NK-92 treated with Interleukin-12 subunit alpha and Interleukin-12 subunit beta, amount 100 ng/mL, for 24 hours (cell line): ENCODE measurements at regions not wholly inside any gene's neighbourhood (a gene's known extent, or its start where the extent isn't known, plus 50 kb on each side); places are given as distances from the start of the nearest gene placed in this dataset.
"Not testable (repeated sequence)": the region's sequence is repeated elsewhere in the genome, so short reads cannot be mapped to it uniquely, and the experiment has no call there.

ENCODE experiments used
- DNase-seq: peaks from one replicate; lab custom pipeline; 2025; lab: John Stamatoyannopoulos, UW

GRCh38 chr2:149709496-149710263 is 122.1 kb upstream of the MMADHC start:
- DNase-seq = no peak

DNA sequence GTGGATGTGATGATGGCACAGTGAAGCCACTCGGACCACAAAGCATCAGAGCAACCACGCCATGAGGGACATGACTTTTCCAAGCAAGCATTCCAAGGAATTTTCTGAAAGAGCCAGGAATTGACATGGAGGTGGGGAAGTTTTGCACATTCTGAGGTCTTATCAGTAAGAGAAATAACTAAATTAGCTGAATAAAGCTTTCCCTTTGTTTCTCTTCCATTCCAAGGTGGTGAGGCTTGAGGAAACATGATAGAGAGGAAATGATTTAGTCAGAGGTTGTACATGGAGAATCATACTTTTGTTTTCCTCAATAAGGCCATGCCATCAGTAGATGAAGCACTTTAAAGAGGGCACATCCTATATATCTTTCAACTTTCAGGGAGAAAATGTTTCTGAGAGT is 115.7 kb upstream of the MMADHC start:
- DNase-seq = no peak

- no peak for DNase-seq
Measured at GRCh38 chr2:149702571-149702970, 115.0 kb upstream of the MMADHC start.

- no peak for DNase-seq
Measured at GRCh38 chr2:149701241-149701640, 113.7 kb upstream of the MMADHC start.

GRCh38 chr2:149692961-149693396 is 105.4 kb upstream of the MMADHC start:
- DNase-seq = no peak

- DNase-seq = no peak
Measured at GRCh38 chr2:149690825-149691224, 103.2 kb upstream of the MMADHC start.

GRCh38 chr2:149687052-149687427 is 99.5 kb upstream of the MMADHC start:
- DNase-seq = no peak

- DNase-seq = no peak
Measured at GRCh38 chr2:149686136-149687051, 98.8 kb upstream of the MMADHC start.

GRCh38 chr2:149685401-149685800 is 97.8 kb upstream of the MMADHC start:
- DNase-seq = not testable (repeated sequence)

- DNase-seq = no peak
Measured at GRCh38 chr2:149679286-149679685, 91.7 kb upstream of the MMADHC start.

DNA sequence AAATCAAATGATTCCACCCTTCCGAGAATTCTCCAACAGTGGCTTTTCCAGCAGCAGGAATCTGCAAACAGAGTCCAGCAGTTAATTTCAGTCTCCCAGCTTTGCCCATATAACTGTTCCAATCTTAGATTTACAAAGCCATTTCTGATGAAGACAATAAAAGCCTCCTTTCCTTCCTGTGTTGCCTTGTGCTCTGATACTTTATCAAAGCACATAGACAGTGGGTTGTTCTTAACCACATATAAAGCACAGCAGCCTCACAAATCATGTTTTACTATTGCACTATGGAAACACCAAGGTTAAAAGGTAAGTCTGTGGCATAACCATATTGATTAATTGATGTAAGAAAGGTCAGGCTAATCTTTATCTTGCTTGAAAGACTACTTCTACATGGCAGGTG is 89.8 kb upstream of the MMADHC start:
- DNase-seq = no peak

DNA sequence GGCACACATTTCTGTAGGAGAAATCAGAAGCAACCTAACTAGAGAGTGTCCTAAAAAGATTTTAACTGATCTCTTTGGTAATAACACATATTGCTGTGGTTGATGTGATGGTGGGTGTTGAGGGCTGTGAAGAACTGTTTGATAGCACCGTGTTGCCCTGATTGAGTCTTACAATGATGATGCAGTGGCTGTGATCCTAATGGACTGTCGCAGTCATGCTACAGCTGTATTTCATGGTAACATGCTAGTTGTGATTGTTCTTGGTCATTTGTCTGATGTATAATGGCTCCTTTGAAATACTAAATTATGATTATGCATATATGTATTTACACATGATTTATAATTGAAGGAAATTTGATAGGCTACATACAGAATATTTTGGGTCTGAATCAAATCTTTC is 82.5 kb upstream of the MMADHC start:
- no peak for DNase-seq

GRCh38 chr2:149666809-149667320 is 79.3 kb upstream of the MMADHC start:
- DNase-seq = no peak

DNA sequence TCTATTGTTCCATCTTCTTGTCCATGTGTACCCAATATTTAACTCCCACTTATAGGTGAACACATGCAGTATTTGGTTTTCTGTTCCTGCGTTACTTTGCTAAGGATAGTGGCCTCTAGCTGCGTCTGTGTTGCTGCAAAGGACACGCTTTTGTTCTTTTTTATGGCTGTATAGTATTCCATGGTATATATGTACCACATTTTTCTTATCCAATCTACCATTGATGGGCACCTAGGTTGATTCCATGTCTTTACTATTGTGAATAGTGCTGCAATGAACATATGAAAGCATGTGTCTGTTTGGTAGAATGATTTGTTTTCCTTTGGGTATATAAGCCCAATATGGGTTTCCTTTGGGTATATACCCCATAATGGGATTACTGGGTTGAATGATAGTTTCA is 77.3 kb upstream of the MMADHC start:
- DNase-seq = no peak

DNA sequence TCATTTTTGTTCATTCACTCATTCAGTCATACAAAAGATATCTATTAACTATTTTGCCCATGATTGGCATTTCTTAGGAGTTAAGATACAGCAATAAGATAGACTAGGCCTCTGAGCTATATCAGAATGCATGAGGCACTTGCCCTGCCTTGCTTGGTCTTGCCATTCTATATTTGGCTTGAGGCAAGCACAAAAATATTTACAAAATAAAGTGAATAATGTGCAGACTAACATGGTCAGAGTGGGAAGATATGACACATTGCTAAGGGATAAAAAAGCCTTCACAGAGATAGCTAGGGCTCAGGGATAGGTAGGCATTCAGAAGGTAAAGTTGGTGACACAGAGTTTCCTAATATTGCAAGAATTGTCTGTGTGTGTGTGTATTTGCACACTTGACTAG is 75.0 kb upstream of the MMADHC start:
- no peak for DNase-seq

- DNase-seq = no peak
Measured at GRCh38 chr2:149661844-149662243, 74.3 kb upstream of the MMADHC start.

DNA sequence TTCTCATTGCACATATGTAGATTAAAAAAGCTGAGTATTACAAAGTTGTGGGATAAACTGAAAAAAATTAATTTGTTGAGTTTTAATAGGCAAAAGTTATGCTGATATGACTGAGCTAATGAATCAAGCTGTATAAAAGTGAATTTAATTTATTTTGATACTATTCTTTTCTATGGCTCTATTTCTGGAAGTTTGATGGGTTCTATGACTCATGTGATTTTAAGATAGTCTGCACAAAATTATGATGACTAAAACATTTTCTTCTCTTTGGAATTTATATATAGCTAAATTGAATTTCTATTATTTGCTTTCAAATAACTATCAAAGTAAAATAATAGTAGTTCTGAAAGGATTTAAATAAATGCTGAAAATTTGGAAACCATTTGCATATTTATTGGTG is 71.0 kb upstream of the MMADHC start:
- no peak for DNase-seq

DNA sequence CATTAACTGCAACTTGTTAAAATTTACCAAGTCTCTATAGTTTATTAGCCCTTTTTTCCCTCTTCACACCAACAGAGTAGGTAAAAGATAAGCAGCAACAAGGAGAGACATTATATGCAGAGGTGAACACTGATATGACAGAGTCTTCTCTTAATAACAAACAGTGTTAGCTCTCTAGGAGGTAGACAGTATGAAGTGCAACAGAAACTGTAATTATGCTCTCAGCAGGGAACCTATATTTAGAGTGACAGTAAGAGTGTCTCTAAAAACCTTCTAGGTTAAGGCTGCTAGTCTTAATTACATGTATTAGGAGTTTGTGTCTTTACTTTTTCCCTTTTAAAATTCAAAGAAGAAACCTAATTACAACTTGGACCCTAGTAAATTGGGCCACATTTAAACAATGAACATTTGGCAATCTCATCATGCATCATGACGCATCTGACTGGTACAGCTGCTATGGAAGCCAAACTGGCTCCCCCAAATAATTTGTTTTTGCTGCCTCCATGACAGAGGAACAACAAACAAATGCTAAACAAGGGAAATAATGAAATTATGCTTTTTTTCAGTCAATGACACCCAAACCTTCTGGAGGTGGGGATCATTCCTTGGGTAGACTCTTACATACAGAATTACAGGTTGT is 69.9 kb upstream of the MMADHC start:
- DNase-seq = no peak

- DNase-seq = no peak
Measured at GRCh38 chr2:149656996-149657395, 69.4 kb upstream of the MMADHC start.

DNA sequence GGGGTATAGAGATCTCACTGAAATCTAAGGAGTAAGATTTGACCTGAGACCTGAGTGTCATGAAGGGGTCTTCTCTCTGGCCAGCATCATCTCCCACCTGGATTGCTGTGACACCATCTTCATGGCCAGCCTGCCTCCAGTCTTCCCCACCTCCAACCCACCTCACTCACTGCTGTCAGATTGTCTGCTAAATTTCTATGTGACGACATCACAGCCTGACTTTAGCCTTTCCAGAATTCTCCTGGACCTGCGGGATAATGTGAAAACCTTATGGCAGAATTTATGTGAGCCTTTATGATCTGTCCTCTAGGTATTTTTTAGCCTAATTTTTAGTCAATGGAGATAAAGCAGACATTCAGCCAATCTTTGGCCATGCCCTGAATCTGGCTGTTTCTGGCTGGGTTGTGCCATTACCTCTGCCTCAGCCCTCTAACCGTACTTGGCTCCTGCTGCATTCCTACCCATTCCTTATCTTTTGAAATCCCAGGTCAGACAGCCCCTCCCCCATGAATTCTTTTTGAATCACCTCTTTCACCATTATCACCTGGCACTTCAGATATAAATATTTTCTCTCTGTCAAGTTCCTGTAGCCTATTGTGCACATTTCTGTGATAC is 66.4 kb upstream of the MMADHC start:
- DNase-seq = no peak

GRCh38 chr2:149652926-149653325 is 65.4 kb upstream of the MMADHC start:
- no peak for DNase-seq

GRCh38 chr2:149652526-149652925 is 65.0 kb upstream of the MMADHC start:
- DNase-seq = no peak
